ENCODE measurements at regions not wholly inside any gene's neighbourhood (a gene's known extent, or its start where the extent isn't known, plus 50 kb on each side); places are given as distances from the start of the nearest gene placed in this dataset.

- Histone ChIP-seq H3K4me3 (no peak overlapping the region), H3K36me3 (ENCODE audit: control insufficient read depth in 2 of 2, insufficient read depth in 2 of 2, low read length in 1 of 2) (no peaks in the 10 kb centered on the region), H3K9me3 (replicated peaks; ENCODE audit: control insufficient read depth, insufficient read depth, low read length) (no peaks in the 10 kb centered on the region), H4K20me1 (ENCODE audit: control insufficient read depth, insufficient read depth) (no peaks in the 10 kb centered on the region), H3K4me1 (ENCODE audit: control insufficient read depth, insufficient read depth, low read length) (no peaks in the 10 kb centered on the region), H3K4me2 (ENCODE audit: control insufficient read depth, insufficient read depth) (no peak overlapping the region), H3K9ac (ENCODE audit: control insufficient read depth, insufficient read depth, low read length) (no peak overlapping the region), H3K27me3 (replicated peaks in 1 of 2; ENCODE audit: control insufficient read depth in 2 of 2, insufficient read depth in 2 of 2, low read length in 1 of 2) (no peaks in the 10 kb centered on the region), H2AFZ (ENCODE audit: control insufficient read depth, low read depth, low read length) (no peak overlapping the region), H3K27ac (ENCODE audit: control insufficient read depth, insufficient read depth) (no peak overlapping the region), H3K79me2 (ENCODE audit: control insufficient read depth, insufficient read depth, low read length) (no peaks in the 10 kb centered on the region)
- BruUV-seq (replicated peaks) = no TSS peak
- ChIA-PET SMC1A (ENCODE audit: uncharacterized antibody, unreplicated experiment) (interaction anchor here (0.7 kb wide), 1 partner anchor 19 kb away, joined by 3 read pairs; no protein-coding TSS in a partner anchor), CTCF (no interaction called here), POLR2A (no interaction called here), RAD21 (ENCODE audit: unreplicated experiment) (interaction anchor here (1.2 kb wide), 1 partner anchor 25 kb away, joined by 4 read pairs; no protein-coding TSS in a partner anchor)
- intact Hi-C loops (cut with micrococcal nuclease; ENCODE audit: unreplicated experiment) (no loop called here), in situ Hi-C loops (cut with MboI) (no loop called here)
- 0% methylated on average over 1 of the region's 1 CpG for WGBS (ENCODE audit: insufficient coverage, insufficient replicate concordance, low lambda C conversion rate, missing lambda C conversion rate)
- TF ChIP-seq CTCF (IDR thresholded peaks at IDR 0.05 in 2 of 3, conservative IDR thresholded peaks at IDR 0.05 in 1 of 3; ENCODE audit: control insufficient read depth in 2 of 3, extremely low read depth in 1 of 3, insufficient read depth in 1 of 3, low read depth in 3 of 3, low read length in 3 of 3) (no peak), SIN3A (IDR thresholded peaks at IDR 0.05; ENCODE audit: low read depth, low read length) (no peak), ZNF207 (IDR thresholded peaks at IDR 0.05; ENCODE audit: borderline replicate concordance) (no peak), ASH2L (IDR thresholded peaks at IDR 0.05; ENCODE audit: borderline replicate concordance, low read depth) (no peak), IRF4 (IDR thresholded peaks at IDR 0.05; ENCODE audit: low read depth, low read length) (no peak), ATF7 (IDR thresholded peaks at IDR 0.05; ENCODE audit: low read depth) (no peak), YY1 (IDR thresholded peaks at IDR 0.05; ENCODE audit: low read depth, low read length) (no peak), MLLT1 (IDR thresholded peaks at IDR 0.05) (no peak), KAT2A (conservative IDR thresholded peaks at IDR 0.05; ENCODE audit: control insufficient read depth, low read depth, low read length) (no peak), SKIL (IDR thresholded peaks at IDR 0.05; ENCODE audit: low read depth, poor library complexity, severe bottlenecking) (no peak), WRNIP1 (IDR thresholded peaks at IDR 0.05; ENCODE audit: borderline replicate concordance, low read depth, low read length) (no peak), RB1 (IDR thresholded peaks at IDR 0.05; ENCODE audit: borderline replicate concordance) (no peak), RAD21 (IDR thresholded peaks at IDR 0.05; ENCODE audit: insufficient read depth, low read depth, low read length) (no peak), POLR2AphosphoS2 (IDR thresholded peaks at IDR 0.05; ENCODE audit: low read depth, low read length) (no peak), POU2F2 (IDR thresholded peaks at IDR 0.05; ENCODE audit: borderline replicate concordance, low read depth, low read length) (no peak), E4F1 (IDR thresholded peaks at IDR 0.05; ENCODE audit: borderline replicate concordance, partially characterized antibody) (no peak)
- no peak for DNase-seq (ENCODE audit: low read depth, low spot score)
- no peak for FAIRE-seq
- no peak for ATAC-seq
Measured at GRCh38 chr16:63337264-63337663, 1301.0 kb upstream of the CDH8 start.
